ENCODE measurements at regions not wholly inside any gene's neighbourhood (a gene's known extent, or its start where the extent isn't known, plus 50 kb on each side); places are given as distances from the start of the nearest gene placed in this dataset.

- no peaks in the 10 kb centered on the region for H3K9me3 ChIP-seq (ENCODE audit: control insufficient read depth, low read length)
- no peaks in the 10 kb centered on the region for H3K4me1 ChIP-seq (ENCODE audit: control insufficient read depth, insufficient read depth, low read length)
- no peak overlapping the region for H3K9ac ChIP-seq (ENCODE audit: low read length)
- H3K4me3 ChIP-seq (ENCODE audit: low read length): no peak overlapping the region
- no peaks in the 10 kb centered on the region for H3K36me3 ChIP-seq (ENCODE audit: control insufficient read depth, insufficient read depth, low read length)
- H3K27me3 ChIP-seq (ENCODE audit: control insufficient read depth, insufficient read depth, low read length): no peaks in the 10 kb centered on the region
Observed at GRCh38 chr2:156700681-156701080, 264.5 kb downstream of the GPD2 start.

GRCh38 chr2:156702541-156702940 lies 266.4 kb downstream of the GPD2 start:
- H3K4me3 ChIP-seq (ENCODE audit: low read length): no peak overlapping the region

GRCh38 chr2:156703642-156704041 lies 267.5 kb downstream of the GPD2 start:
- Histone ChIP-seq H3K4me3 (ENCODE audit: low read length) (no peak overlapping the region), H3K36me3 (ENCODE audit: control insufficient read depth, insufficient read depth, low read length) (no peaks in the 10 kb centered on the region), H3K27me3 (ENCODE audit: control insufficient read depth, insufficient read depth, low read length) (no peaks in the 10 kb centered on the region), H3K9me3 (ENCODE audit: control insufficient read depth, low read length) (no peaks in the 10 kb centered on the region), H3K4me1 (ENCODE audit: control insufficient read depth, insufficient read depth, low read length) (no peaks in the 10 kb centered on the region), H3K9ac (ENCODE audit: low read length) (no peak overlapping the region)

More at GRCh38 chr2:156702541-156702940, 266.4 kb downstream of the GPD2 start:
- Histone ChIP-seq H3K27me3 (ENCODE audit: control insufficient read depth, insufficient read depth, low read length) (no peaks in the 10 kb centered on the region), H3K9ac (ENCODE audit: low read length) (no peak overlapping the region), H3K36me3 (ENCODE audit: control insufficient read depth, insufficient read depth, low read length) (no peaks in the 10 kb centered on the region), H3K4me1 (ENCODE audit: control insufficient read depth, insufficient read depth, low read length) (no peaks in the 10 kb centered on the region), H3K9me3 (ENCODE audit: control insufficient read depth, low read length) (no peaks in the 10 kb centered on the region)

GRCh38 chr2:156704132-156704531 lies 268.0 kb downstream of the GPD2 start:
- Histone ChIP-seq H3K27me3 (ENCODE audit: control insufficient read depth, insufficient read depth, low read length) (no peaks in the 10 kb centered on the region), H3K4me1 (ENCODE audit: control insufficient read depth, insufficient read depth, low read length) (no peaks in the 10 kb centered on the region), H3K4me3 (ENCODE audit: low read length) (no peak overlapping the region), H3K9ac (ENCODE audit: low read length) (no peak overlapping the region), H3K9me3 (ENCODE audit: control insufficient read depth, low read length) (no peaks in the 10 kb centered on the region), H3K36me3 (ENCODE audit: control insufficient read depth, insufficient read depth, low read length) (no peaks in the 10 kb centered on the region)

- H3K4me1 ChIP-seq (ENCODE audit: control insufficient read depth, insufficient read depth, low read length): no peaks in the 10 kb centered on the region
- no peaks in the 10 kb centered on the region for H3K27me3 ChIP-seq (ENCODE audit: control insufficient read depth, insufficient read depth, low read length)
- H3K4me3 ChIP-seq (ENCODE audit: low read length): no peak overlapping the region
- H3K36me3 ChIP-seq (ENCODE audit: control insufficient read depth, insufficient read depth, low read length): no peaks in the 10 kb centered on the region
- H3K9me3 ChIP-seq (ENCODE audit: control insufficient read depth, low read length): no peaks in the 10 kb centered on the region
- no peak overlapping the region for H3K9ac ChIP-seq (ENCODE audit: low read length)
Observed at GRCh38 chr2:156704617-156705016, 268.4 kb downstream of the GPD2 start.

- no peaks in the 10 kb centered on the region for H3K9me3 ChIP-seq (ENCODE audit: control insufficient read depth, low read length)
Observed at GRCh38 chr2:156706576-156706975, 270.4 kb downstream of the GPD2 start.

GRCh38 chr2:156708051-156708450 lies 271.9 kb downstream of the GPD2 start:
- H3K9ac ChIP-seq (ENCODE audit: low read length): no peak overlapping the region
- H3K27me3 ChIP-seq (ENCODE audit: control insufficient read depth, insufficient read depth, low read length): no peaks in the 10 kb centered on the region
- no peaks in the 10 kb centered on the region for H3K9me3 ChIP-seq (ENCODE audit: control insufficient read depth, low read length)
- H3K36me3 ChIP-seq (ENCODE audit: control insufficient read depth, insufficient read depth, low read length): no peaks in the 10 kb centered on the region
- no peaks in the 10 kb centered on the region for H3K4me1 ChIP-seq (ENCODE audit: control insufficient read depth, insufficient read depth, low read length)
- H3K4me3 ChIP-seq (ENCODE audit: low read length): no peak overlapping the region

More at GRCh38 chr2:156706576-156706975, 270.4 kb downstream of the GPD2 start:
- H3K36me3 ChIP-seq (ENCODE audit: control insufficient read depth, insufficient read depth, low read length): no peaks in the 10 kb centered on the region
- no peaks in the 10 kb centered on the region for H3K27me3 ChIP-seq (ENCODE audit: control insufficient read depth, insufficient read depth, low read length)
- no peak overlapping the region for H3K4me3 ChIP-seq (ENCODE audit: low read length)
- H3K4me1 ChIP-seq (ENCODE audit: control insufficient read depth, insufficient read depth, low read length): no peaks in the 10 kb centered on the region
- H3K9ac ChIP-seq (ENCODE audit: low read length): no peak overlapping the region

GRCh38 chr2:156709091-156709490 lies 272.9 kb downstream of the GPD2 start:
- Histone ChIP-seq H3K9ac (ENCODE audit: low read length) (no peak overlapping the region), H3K36me3 (ENCODE audit: control insufficient read depth, insufficient read depth, low read length) (no peaks in the 10 kb centered on the region), H3K27me3 (ENCODE audit: control insufficient read depth, insufficient read depth, low read length) (no peaks in the 10 kb centered on the region), H3K9me3 (ENCODE audit: control insufficient read depth, low read length) (no peaks in the 10 kb centered on the region), H3K4me1 (ENCODE audit: control insufficient read depth, insufficient read depth, low read length) (no peaks in the 10 kb centered on the region), H3K4me3 (ENCODE audit: low read length) (no peak overlapping the region)

GRCh38 chr2:156719036-156719435 lies 282.9 kb downstream of the GPD2 start:
- no peaks in the 10 kb centered on the region for H3K4me1 ChIP-seq (ENCODE audit: control insufficient read depth, insufficient read depth, low read length)
- H3K27me3 ChIP-seq (ENCODE audit: control insufficient read depth, insufficient read depth, low read length): no peaks in the 10 kb centered on the region
- H3K9me3 ChIP-seq (ENCODE audit: control insufficient read depth, low read length): no peaks in the 10 kb centered on the region
- no peaks in the 10 kb centered on the region for H3K36me3 ChIP-seq (ENCODE audit: control insufficient read depth, insufficient read depth, low read length)
- H3K4me3 ChIP-seq (ENCODE audit: low read length): no peak overlapping the region
- H3K9ac ChIP-seq (ENCODE audit: low read length): no peak overlapping the region

- Histone ChIP-seq H3K27me3 (ENCODE audit: control insufficient read depth, insufficient read depth, low read length) (no peaks in the 10 kb centered on the region), H3K9ac (ENCODE audit: low read length) (no peak overlapping the region), H3K4me3 (ENCODE audit: low read length) (no peak overlapping the region), H3K9me3 (ENCODE audit: control insufficient read depth, low read length) (no peaks in the 10 kb centered on the region), H3K4me1 (ENCODE audit: control insufficient read depth, insufficient read depth, low read length) (no peaks in the 10 kb centered on the region), H3K36me3 (ENCODE audit: control insufficient read depth, insufficient read depth, low read length) (no peaks in the 10 kb centered on the region)
Observed at GRCh38 chr2:156727867-156728266, 291.7 kb downstream of the GPD2 start.

GRCh38 chr2:156728328-156728727 lies 292.1 kb downstream of the GPD2 start:
- no peaks in the 10 kb centered on the region for H3K9me3 ChIP-seq (ENCODE audit: control insufficient read depth, low read length)
- no peaks in the 10 kb centered on the region for H3K4me1 ChIP-seq (ENCODE audit: control insufficient read depth, insufficient read depth, low read length)
- no peak overlapping the region for H3K4me3 ChIP-seq (ENCODE audit: low read length)
- H3K36me3 ChIP-seq (ENCODE audit: control insufficient read depth, insufficient read depth, low read length): no peaks in the 10 kb centered on the region
- no peak overlapping the region for H3K9ac ChIP-seq (ENCODE audit: low read length)
- H3K27me3 ChIP-seq (ENCODE audit: control insufficient read depth, insufficient read depth, low read length): no peaks in the 10 kb centered on the region

- no peaks in the 10 kb centered on the region for H3K27me3 ChIP-seq (ENCODE audit: control insufficient read depth, insufficient read depth, low read length)
- no peaks in the 10 kb centered on the region for H3K4me1 ChIP-seq (ENCODE audit: control insufficient read depth, insufficient read depth, low read length)
- H3K9me3 ChIP-seq (ENCODE audit: control insufficient read depth, low read length): no peaks in the 10 kb centered on the region
- no peaks in the 10 kb centered on the region for H3K36me3 ChIP-seq (ENCODE audit: control insufficient read depth, insufficient read depth, low read length)
- no peak overlapping the region for H3K4me3 ChIP-seq (ENCODE audit: low read length)
- H3K9ac ChIP-seq (ENCODE audit: low read length): no peak overlapping the region
Observed at GRCh38 chr2:156731506-156731905, 295.3 kb downstream of the GPD2 start.

GRCh38 chr2:156736950-156737349 lies 300.8 kb downstream of the GPD2 start:
- Histone ChIP-seq H3K9ac (ENCODE audit: low read length) (no peak overlapping the region), H3K4me3 (ENCODE audit: low read length) (no peak overlapping the region), H3K4me1 (ENCODE audit: control insufficient read depth, insufficient read depth, low read length) (no peaks in the 10 kb centered on the region), H3K36me3 (ENCODE audit: control insufficient read depth, insufficient read depth, low read length) (no peaks in the 10 kb centered on the region), H3K9me3 (ENCODE audit: control insufficient read depth, low read length) (no peaks in the 10 kb centered on the region), H3K27me3 (ENCODE audit: control insufficient read depth, insufficient read depth, low read length) (no peaks in the 10 kb centered on the region)
